ENCODE measurements at regions not wholly inside any gene's neighbourhood (a gene's known extent, or its start where the extent isn't known, plus 50 kb on each side); places are given as distances from the start of the nearest gene placed in this dataset.

- H3K9ac ChIP-seq (ENCODE audit: low read length), result no peak overlapping the region
- no peaks in the 10 kb centered on the region; the same call in 1 of the 2 replicates for H3K27me3 ChIP-seq (ENCODE audit: low read length)
- H3F3A ChIP-seq (ENCODE audit: insufficient read depth), result no peaks in the 10 kb centered on the region
- H3K4me2 ChIP-seq (ENCODE audit: low read depth, low read length, poor library complexity, severe bottlenecking), result no peak overlapping the region
- no peaks in the 10 kb centered on the region for H3K9me3 ChIP-seq (ENCODE audit: insufficient read depth, low read length)
- H3K79me2 ChIP-seq (ENCODE audit: insufficient read depth, low read length), result no peaks in the 10 kb centered on the region
- no peaks in the 10 kb centered on the region for H4K20me1 ChIP-seq (ENCODE audit: low read depth, low read length)
- no peaks in the 10 kb centered on the region for H3K9me2 ChIP-seq (replicated peaks; ENCODE audit: insufficient read depth, low read length)
- no peak overlapping the region for H3K27ac ChIP-seq (ENCODE audit: low read depth, low read length)
- no peaks in the 10 kb centered on the region for H3K36me3 ChIP-seq (ENCODE audit: low read length)
- no peak overlapping the region for H3K4me3 ChIP-seq (ENCODE audit: insufficient read depth, low read length, poor library complexity, severe bottlenecking)
- TF ChIP-seq EZH2phosphoT487 (conservative IDR thresholded peaks at IDR 0.05; ENCODE audit: low read length), result no peak
- TF ChIP-seq CTCF (IDR thresholded peaks at IDR 0.05; ENCODE audit: insufficient read depth, low read length, poor library complexity, severe bottlenecking), result no peak
- no peak overlapping the region for H2AFZ ChIP-seq (ENCODE audit: low read depth, low read length, severe bottlenecking)
Observed at GRCh38 chr1:219542828-219543518, 69.9 kb downstream of the ZC3H11B start.

DNA sequence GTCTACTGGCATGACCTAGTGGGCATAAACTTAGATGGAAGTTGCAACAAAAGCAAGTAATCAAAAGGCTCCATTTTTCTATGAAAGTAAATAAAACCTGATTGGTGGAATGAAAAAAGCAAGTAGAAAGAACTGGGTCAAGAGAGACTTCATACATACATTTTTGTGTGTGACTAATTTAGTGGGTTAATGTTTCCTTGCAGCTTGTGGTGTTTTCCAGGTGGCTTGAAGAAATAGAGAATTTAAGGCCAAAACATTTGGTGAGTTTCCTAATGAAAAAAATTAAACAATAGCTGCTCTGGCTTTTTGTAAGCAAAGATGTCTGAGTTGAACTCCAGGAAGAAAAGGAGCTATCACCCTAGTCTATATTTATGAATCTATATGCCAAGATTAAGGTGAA is 71.0 kb downstream of the ZC3H11B start:
- H3K9ac ChIP-seq (ENCODE audit: low read length), result no peak overlapping the region
- no peaks in the 10 kb centered on the region for H3K9me3 ChIP-seq (ENCODE audit: insufficient read depth, low read length)
- H3K36me3 ChIP-seq (ENCODE audit: low read length), result no peaks in the 10 kb centered on the region
- H3K27me3 ChIP-seq (ENCODE audit: low read length), result no peaks in the 10 kb centered on the region; the same call in 1 of the 2 replicates
- no peak overlapping the region for H3K27ac ChIP-seq (ENCODE audit: low read depth, low read length)
- no peaks in the 10 kb centered on the region for H3K9me2 ChIP-seq (replicated peaks; ENCODE audit: insufficient read depth, low read length)
- H3K4me3 ChIP-seq (ENCODE audit: insufficient read depth, low read length, poor library complexity, severe bottlenecking), result no peak overlapping the region
- no peak for TF ChIP-seq EZH2phosphoT487 (conservative IDR thresholded peaks at IDR 0.05; ENCODE audit: low read length)
- no peak for TF ChIP-seq CTCF (IDR thresholded peaks at IDR 0.05; ENCODE audit: insufficient read depth, low read length, poor library complexity, severe bottlenecking)
- no peaks in the 10 kb centered on the region for H3K79me2 ChIP-seq (ENCODE audit: insufficient read depth, low read length)
- no peak overlapping the region for H3K4me2 ChIP-seq (ENCODE audit: low read depth, low read length, poor library complexity, severe bottlenecking)
- no peaks in the 10 kb centered on the region for H4K20me1 ChIP-seq (ENCODE audit: low read depth, low read length)
- H3F3A ChIP-seq (ENCODE audit: insufficient read depth), result no peaks in the 10 kb centered on the region
- H2AFZ ChIP-seq (ENCODE audit: low read depth, low read length, severe bottlenecking), result no peak overlapping the region

DNA sequence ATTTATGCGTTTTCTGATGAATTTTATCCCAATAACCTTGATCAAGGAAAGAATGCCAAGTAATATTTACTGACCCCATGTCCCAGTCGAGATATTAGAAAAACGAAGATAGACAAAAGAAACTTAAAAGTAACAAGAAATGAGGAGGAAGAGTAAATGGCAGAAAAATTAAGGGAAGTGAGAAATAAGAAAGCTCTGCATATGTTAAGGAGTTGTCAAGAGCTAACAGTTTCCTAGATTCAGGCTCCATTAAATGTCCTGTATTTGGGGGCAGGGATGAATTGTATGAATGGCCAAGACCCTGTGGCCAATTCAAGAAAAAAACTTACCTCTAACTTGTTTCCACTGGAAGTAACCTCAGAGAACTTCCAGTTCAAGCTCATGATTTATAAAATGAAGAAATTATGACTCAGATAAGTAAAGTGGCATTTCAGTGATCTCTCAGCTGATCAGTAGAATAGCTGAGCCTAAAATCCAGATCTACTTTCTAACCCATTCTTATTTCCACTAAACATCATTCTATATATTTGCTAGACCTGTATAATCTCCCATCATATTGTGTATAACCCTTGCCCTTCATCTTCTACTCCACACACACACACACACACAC is 73.2 kb downstream of the ZC3H11B start:
- Histone ChIP-seq H3K9me2 (replicated peaks; ENCODE audit: insufficient read depth, low read length) (no peaks in the 10 kb centered on the region), H3K36me3 (ENCODE audit: low read length) (no peaks in the 10 kb centered on the region), H3K9me3 (ENCODE audit: insufficient read depth, low read length) (no peaks in the 10 kb centered on the region), H3K79me2 (ENCODE audit: insufficient read depth, low read length) (no peaks in the 10 kb centered on the region), H3K9ac (ENCODE audit: low read length) (no peak overlapping the region), H4K20me1 (ENCODE audit: low read depth, low read length) (no peaks in the 10 kb centered on the region), H3F3A (ENCODE audit: insufficient read depth) (no peaks in the 10 kb centered on the region), H3K27ac (ENCODE audit: low read depth, low read length) (no peak overlapping the region), H3K27me3 (ENCODE audit: low read length) (no peaks in the 10 kb centered on the region; the same call in 1 of the 2 replicates), H3K4me3 (ENCODE audit: insufficient read depth, low read length, poor library complexity, severe bottlenecking) (no peak overlapping the region), H3K4me2 (ENCODE audit: low read depth, low read length, poor library complexity, severe bottlenecking) (no peak overlapping the region), H2AFZ (ENCODE audit: low read depth, low read length, severe bottlenecking) (no peak overlapping the region)
- TF ChIP-seq CTCF (IDR thresholded peaks at IDR 0.05; ENCODE audit: insufficient read depth, low read length, poor library complexity, severe bottlenecking) (no peak), EZH2phosphoT487 (conservative IDR thresholded peaks at IDR 0.05; ENCODE audit: low read length) (no peak)
